ENCODE measurements at regions not wholly inside any gene's neighbourhood (a gene's known extent, or its start where the extent isn't known, plus 50 kb on each side); places are given as distances from the start of the nearest gene placed in this dataset.
"Not testable (repeated sequence)": the region's sequence is repeated elsewhere in the genome, so short reads cannot be mapped to it uniquely, and the experiment has no call there.

- TF ChIP-seq, protein P1, sequence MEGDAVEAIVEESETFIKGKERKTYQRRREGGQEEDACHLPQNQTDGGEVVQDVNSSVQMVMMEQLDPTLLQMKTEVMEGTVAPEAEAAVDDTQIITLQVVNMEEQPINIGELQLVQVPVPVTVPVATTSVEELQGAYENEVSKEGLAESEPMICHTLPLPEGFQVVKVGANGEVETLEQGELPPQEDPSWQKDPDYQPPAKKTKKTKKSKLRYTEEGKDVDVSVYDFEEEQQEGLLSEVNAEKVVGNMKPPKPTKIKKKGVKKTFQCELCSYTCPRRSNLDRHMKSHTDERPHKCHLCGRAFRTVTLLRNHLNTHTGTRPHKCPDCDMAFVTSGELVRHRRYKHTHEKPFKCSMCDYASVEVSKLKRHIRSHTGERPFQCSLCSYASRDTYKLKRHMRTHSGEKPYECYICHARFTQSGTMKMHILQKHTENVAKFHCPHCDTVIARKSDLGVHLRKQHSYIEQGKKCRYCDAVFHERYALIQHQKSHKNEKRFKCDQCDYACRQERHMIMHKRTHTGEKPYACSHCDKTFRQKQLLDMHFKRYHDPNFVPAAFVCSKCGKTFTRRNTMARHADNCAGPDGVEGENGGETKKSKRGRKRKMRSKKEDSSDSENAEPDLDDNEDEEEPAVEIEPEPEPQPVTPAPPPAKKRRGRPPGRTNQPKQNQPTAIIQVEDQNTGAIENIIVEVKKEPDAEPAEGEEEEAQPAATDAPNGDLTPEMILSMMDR (IDR thresholded peaks at IDR 0.05): not testable (repeated sequence)
- not testable (repeated sequence) for TF ChIP-seq POLR2A (IDR thresholded peaks at IDR 0.05)
Measured at GRCh38 chr7:114329458-114329857, 85.2 kb upstream of the FOXP2 start.

Data from adrenal gland (tissue), 5 donors.